Common myeloid progenitor, CD34-positive (primary cell): ENCODE measurements at regions not wholly inside any gene's neighbourhood (a gene's known extent, or its start where the extent isn't known, plus 50 kb on each side); places are given as distances from the start of the nearest gene placed in this dataset.

ENCODE experiments used
- CTCF ChIA-PET: fragments of 350-600 bp; sonication (Branson Sonifier 250); formaldehyde crosslinking; loops from one replicate; lab custom pipeline; 2021; ENCODE audit warnings: antibody characterized with exemption; lab: Charles Lee
- POLR2A ChIA-PET: fragments of 350-600 bp; sonication (Branson Sonifier 250); formaldehyde crosslinking; loops from one replicate; lab custom pipeline; 2021; ENCODE audit warnings: antibody characterized with exemption; lab: Charles Lee
- DNase-seq, 3 donors: peaks; one replicate each; pipeline versions ENCODE4 v3.0.0 to v3.0.0-alpha.2; 2013
- H3K27ac ChIP-seq, 2 experiments: 1 replicate in 1 of 2; 2 replicates in 1 of 2; pipeline ENCODE4 v1.7.0; 2013; ENCODE audit warnings: inconsistent platforms in 2 of 2, low read length in 2 of 2, mild to moderate bottlenecking in 2 of 2, low read depth in 1 of 2, moderate library complexity in 1 of 2; ENCODE audit not compliant: severe bottlenecking in 2 of 2, insufficient read depth in 1 of 2, poor library complexity in 1 of 2
- H3K27me3 ChIP-seq, 5 experiments: replicated peaks in 2 of 5; 1 replicate in 3 of 5; 2 replicates in 2 of 5; pipeline versions ENCODE4 v1.6.1 to v1.7.0; 2013; ENCODE audit warnings: low read length in 4 of 5, mild to moderate bottlenecking in 2 of 5, moderate library complexity in 2 of 5, inconsistent platforms in 1 of 5; ENCODE audit not compliant: insufficient read depth in 5 of 5, control insufficient read depth in 4 of 5
- H3K36me3 ChIP-seq, 4 experiments: 1 replicate in 2 of 4; 2 replicates in 2 of 4; pipeline versions ENCODE4 v1.6.1 to v1.7.0; 2013; ENCODE audit warnings: low read length in 3 of 4, control low read depth in 1 of 4, mild to moderate bottlenecking in 1 of 4; ENCODE audit not compliant: control insufficient read depth in 4 of 4, insufficient read depth in 4 of 4
- H3K4me1 ChIP-seq, 4 experiments: 1 replicate in 3 of 4; 2 replicates in 1 of 4; pipeline versions ENCODE4 v1.6.1 to v1.7.1; 2013; ENCODE audit warnings: low read length in 3 of 4, mild to moderate bottlenecking in 3 of 4, control low read depth in 1 of 4, inconsistent platforms in 1 of 4, moderate library complexity in 1 of 4; ENCODE audit not compliant: control insufficient read depth in 4 of 4, insufficient read depth in 4 of 4; ENCODE audit errors: control extremely low read depth in 1 of 4
- H3K4me3 ChIP-seq, 7 experiments: 1 replicate in 4 of 7; 2 replicates in 3 of 7; pipeline versions ENCODE4 v1.5.1 to v1.7.0; 2013; ENCODE audit warnings: mild to moderate bottlenecking in 7 of 7, low read length in 6 of 7, moderate library complexity in 6 of 7, inconsistent platforms in 2 of 7, low read depth in 2 of 7, control low read depth in 1 of 7; ENCODE audit not compliant: insufficient read depth in 4 of 7, control insufficient read depth in 1 of 7; ENCODE audit errors: extremely low read depth in 1 of 7
- H3K9me3 ChIP-seq, 5 experiments: 1 replicate in 4 of 5; 2 replicates in 1 of 5; pipeline versions ENCODE4 v1.6.1 to v1.7.1; 2013; ENCODE audit warnings: low read length in 4 of 5, mild to moderate bottlenecking in 2 of 5, inconsistent platforms in 1 of 5, low read depth in 1 of 5, moderate library complexity in 1 of 5; ENCODE audit not compliant: control insufficient read depth in 4 of 5, insufficient read depth in 2 of 5; ENCODE audit errors: control extremely low read depth in 1 of 5
- WGBS: methylation state at CpG from one replicate; pipeline ENCODE4 v1.1.5; 2013; ENCODE audit not compliant: insufficient coverage; 5-methylcytosine and 5-hydroxymethylcytosine counted together

DNA sequence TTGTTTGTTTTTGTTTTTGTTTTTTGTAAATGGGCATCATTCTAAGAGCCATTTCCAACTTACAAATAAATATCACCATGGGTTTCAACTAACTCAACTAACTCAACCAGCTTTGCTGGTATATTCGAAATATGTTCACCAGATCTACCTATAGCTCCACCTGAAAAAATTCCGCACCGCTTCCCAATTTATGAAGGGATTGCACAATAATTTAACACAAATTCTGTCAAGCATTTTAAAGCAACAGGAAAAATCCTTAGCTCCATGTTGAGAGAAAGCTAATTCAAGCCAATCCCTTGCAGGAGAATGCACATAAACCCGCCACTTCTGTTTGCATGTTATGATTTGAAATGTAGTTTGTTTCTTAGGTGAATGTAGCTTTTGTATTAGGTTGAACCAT, 417.8 kb downstream of the EFNB2 start:
- 95% methylated on average over 4 of the region's 4 CpGs for WGBS
- CTCF ChIA-PET: no interaction called here
- no peak for DNase-seq
- Histone ChIP-seq H3K27me3 (peaks cover 0 to 2% (median 0%) of the 10 kb centered on the region in 5 experiments), H3K36me3 (no peaks in the 10 kb centered on the region), H3K4me3 (no peak overlapping the region), H3K9me3 (no peaks in the 10 kb centered on the region), H3K27ac (no peak overlapping the region), H3K4me1 (no peaks in the 10 kb centered on the region)
- POLR2A ChIA-PET: no interaction called here

DNA sequence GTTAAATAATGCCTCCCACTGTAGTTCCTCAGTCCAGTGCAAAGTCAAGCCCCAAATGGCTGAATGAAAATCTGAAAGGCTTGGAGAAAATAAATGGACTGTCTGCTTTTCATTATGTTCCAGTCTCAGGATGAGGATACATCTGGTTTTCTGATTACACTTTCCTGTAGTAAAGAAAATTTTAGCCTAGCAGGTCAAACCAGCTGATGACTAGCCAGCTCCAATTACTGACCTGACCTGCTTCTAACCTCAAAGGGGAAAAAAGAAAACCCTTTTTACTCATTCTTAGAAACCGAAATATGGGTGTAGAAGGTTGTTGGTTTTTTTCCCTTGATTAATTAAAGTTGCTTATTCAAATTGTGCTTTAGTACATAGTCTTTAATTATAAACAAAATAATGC, 418.4 kb downstream of the EFNB2 start:
- H3K27ac ChIP-seq: no peak overlapping the region
- CTCF ChIA-PET: no interaction called here
- DNase-seq: no peak

DNA sequence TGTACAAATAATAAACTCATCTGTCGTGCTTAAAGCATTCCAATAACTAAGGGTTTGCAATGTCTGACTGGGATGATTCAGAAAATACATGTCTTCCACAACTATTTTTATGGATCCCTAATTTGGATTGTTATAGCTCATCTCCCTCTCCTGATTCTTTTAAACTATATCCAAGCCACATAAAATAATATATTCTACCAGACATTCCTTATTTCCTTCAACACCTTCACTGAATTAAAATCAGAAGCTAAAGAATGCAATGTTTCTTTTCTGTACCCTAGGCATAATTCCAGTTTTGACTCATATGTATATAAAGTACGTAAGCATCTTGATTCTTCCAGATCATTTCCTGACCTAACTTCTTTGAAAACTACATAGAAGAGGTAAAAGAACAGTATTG, 420.4 kb downstream of the EFNB2 start:
- no peaks in the 10 kb centered on the region for H3K36me3 ChIP-seq
- CTCF ChIA-PET: interaction anchor here (0.7 kb wide), 1 partner anchor 1543 kb away, joined by 3 read pairs; no protein-coding TSS in a partner anchor
- 100% methylated on average over 1 of the region's 2 CpGs for WGBS
- peaks cover 0 to 2% (median 0%) of the 10 kb centered on the region in 5 experiments for H3K27me3 ChIP-seq
- no peaks in the 10 kb centered on the region for H3K9me3 ChIP-seq
- no peak overlapping the region for H3K27ac ChIP-seq
- no peak overlapping the region for H3K4me3 ChIP-seq
- no peaks in the 10 kb centered on the region for H3K4me1 ChIP-seq
- POLR2A ChIA-PET: no interaction called here
- DNase-seq: no peak

More for the DNA sequence above, 418.4 kb downstream of the EFNB2 start:
- H3K4me3 ChIP-seq: no peak overlapping the region
- no peaks in the 10 kb centered on the region for H3K4me1 ChIP-seq
- H3K36me3 ChIP-seq: no peaks in the 10 kb centered on the region
- H3K9me3 ChIP-seq: no peaks in the 10 kb centered on the region
- peaks cover 0 to 2% (median 0%) of the 10 kb centered on the region in 5 experiments for H3K27me3 ChIP-seq
- POLR2A ChIA-PET: no interaction called here
- no CpG with 5 or more reads among the region's 1 CpG for WGBS

GRCh38 chr13:106113796-106114195, 421.7 kb downstream of the EFNB2 start:
- WGBS: no CpG with 5 or more reads among the region's 1 CpG
- H3K4me1 ChIP-seq: no peaks in the 10 kb centered on the region

GRCh38 chr13:106112191-106112590, 423.3 kb downstream of the EFNB2 start:
- H3K9me3 ChIP-seq: no peaks in the 10 kb centered on the region
- WGBS: 100% methylated on average over 2 of the region's 3 CpGs

More at GRCh38 chr13:106113796-106114195, 421.7 kb downstream of the EFNB2 start:
- ChIA-PET CTCF (no interaction called here), POLR2A (no interaction called here)
- H3K27me3 ChIP-seq: peaks cover 0 to 2% (median 0%) of the 10 kb centered on the region in 5 experiments
- no peaks in the 10 kb centered on the region for H3K9me3 ChIP-seq
- no peak for DNase-seq
- H3K27ac ChIP-seq: no peak overlapping the region
- no peaks in the 10 kb centered on the region for H3K36me3 ChIP-seq
- H3K4me3 ChIP-seq: no peak overlapping the region

GRCh38 chr13:106110241-106110855, 425.1 kb downstream of the EFNB2 start:
- Histone ChIP-seq H3K9me3 (no peaks in the 10 kb centered on the region), H3K4me1 (no peaks in the 10 kb centered on the region), H3K27me3 (no peaks in the 10 kb centered on the region), H3K4me3 (no peak overlapping the region), H3K36me3 (no peaks in the 10 kb centered on the region), H3K27ac (no peak overlapping the region)
- no peak for DNase-seq
- CTCF ChIA-PET: no interaction called here
- 100% methylated on average over 4 of the region's 8 CpGs for WGBS
- POLR2A ChIA-PET: no interaction called here

More at GRCh38 chr13:106112191-106112590, 423.3 kb downstream of the EFNB2 start:
- DNase-seq: no peak
- H3K36me3 ChIP-seq: no peaks in the 10 kb centered on the region
- ChIA-PET POLR2A (no interaction called here), CTCF (no interaction called here)
- H3K27me3 ChIP-seq: no peaks in the 10 kb centered on the region
- H3K4me3 ChIP-seq: no peak overlapping the region
- H3K4me1 ChIP-seq: no peaks in the 10 kb centered on the region
- H3K27ac ChIP-seq: no peak overlapping the region

- no peak overlapping the region for H3K4me3 ChIP-seq
- POLR2A ChIA-PET: no interaction called here
- WGBS: 96% methylated on average over 3 of the region's 3 CpGs
- H3K4me1 ChIP-seq: no peaks in the 10 kb centered on the region
- no peak for DNase-seq
- H3K27ac ChIP-seq: no peak overlapping the region
- no peaks in the 10 kb centered on the region for H3K27me3 ChIP-seq
- no peaks in the 10 kb centered on the region for H3K9me3 ChIP-seq
- no peaks in the 10 kb centered on the region for H3K36me3 ChIP-seq
- CTCF ChIA-PET: no interaction called here
These were observed 426.1 kb downstream of the EFNB2 start for GRCh38 chr13:106109391-106109791.
